Lung microvascular endothelial cell (primary cell): ENCODE measurements at regions not wholly inside any gene's neighbourhood (a gene's known extent, or its start where the extent isn't known, plus 50 kb on each side); places are given as distances from the start of the nearest gene placed in this dataset.

Source experiments
- DNase-seq, 2 donors: peaks; one replicate each; pipeline versions ENCODE4 v3.0.0 to v3.0.0-alpha.2; 2010; ENCODE audit warnings: low read depth in 2 of 2

- peak in 1 of 2 donors; percentile 44 for DNase-seq
These were observed 92.1 kb downstream of the FOXL3 start for GRCh38 chr7:382043-382400.

DNA sequence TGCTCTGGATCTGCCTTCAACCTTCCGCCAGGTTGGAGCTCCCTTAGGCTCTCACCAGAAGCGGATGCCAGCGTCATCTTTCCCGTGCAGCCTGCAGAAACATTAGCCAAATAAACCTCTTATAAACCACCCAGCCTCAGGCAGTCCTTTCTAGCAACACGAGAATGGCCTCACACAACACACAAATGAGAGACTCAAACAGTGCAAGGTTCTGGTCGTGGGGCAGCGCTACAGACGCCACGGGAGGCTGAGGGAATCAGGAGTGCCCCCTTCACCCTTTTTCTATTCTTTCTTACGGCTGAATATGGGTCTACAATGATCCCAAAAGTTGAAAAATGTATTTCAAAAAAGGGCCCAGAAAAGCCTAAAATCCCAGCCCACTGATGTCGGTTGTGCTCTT lies 96.4 kb downstream of the FOXL3 start:
- DNase-seq = no peak

DNA sequence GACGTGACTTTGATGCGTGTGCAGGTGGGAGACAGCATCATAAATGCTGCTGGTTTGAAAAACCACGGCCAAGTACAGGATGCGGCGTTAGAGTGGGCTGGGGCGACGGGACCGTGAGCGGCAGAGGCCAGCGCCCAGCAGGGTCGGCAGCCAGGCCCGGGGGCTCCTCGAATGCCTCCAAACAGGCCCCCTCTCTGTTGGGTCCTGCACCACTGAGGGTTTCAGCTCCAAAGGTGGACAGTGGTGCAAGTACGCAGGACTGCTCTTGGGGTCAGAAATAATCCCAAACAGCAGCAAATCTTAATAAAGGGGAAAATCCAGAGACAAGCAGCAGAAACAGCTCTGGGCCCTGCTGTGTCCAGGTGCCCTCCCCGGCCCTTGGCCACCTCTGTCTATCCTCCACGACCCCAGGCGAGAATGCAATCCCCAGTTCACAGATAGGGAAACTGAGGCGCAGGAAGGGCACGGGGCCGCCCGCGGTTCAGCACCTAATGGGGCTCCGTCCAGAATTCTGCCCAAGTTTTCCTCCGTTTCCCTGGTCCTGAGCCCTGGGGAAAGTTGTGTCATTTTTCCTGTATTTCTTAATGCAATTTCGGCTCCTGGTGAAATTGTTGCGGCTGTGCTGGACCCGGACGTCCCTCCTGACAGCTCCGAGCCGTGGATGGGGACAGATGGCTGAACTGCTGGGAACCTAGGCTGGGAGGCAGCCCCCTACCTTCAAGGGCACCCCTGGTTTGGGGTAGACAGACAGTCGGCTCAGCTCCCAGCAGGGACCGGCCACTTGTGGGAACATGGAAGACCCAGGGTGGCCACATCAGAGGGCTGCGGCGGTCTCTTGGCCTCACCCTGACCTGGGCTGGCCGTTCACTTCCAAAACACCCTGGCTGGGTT lies 97.4 kb downstream of the FOXL3 start:
- DNase-seq = no peak

DNA sequence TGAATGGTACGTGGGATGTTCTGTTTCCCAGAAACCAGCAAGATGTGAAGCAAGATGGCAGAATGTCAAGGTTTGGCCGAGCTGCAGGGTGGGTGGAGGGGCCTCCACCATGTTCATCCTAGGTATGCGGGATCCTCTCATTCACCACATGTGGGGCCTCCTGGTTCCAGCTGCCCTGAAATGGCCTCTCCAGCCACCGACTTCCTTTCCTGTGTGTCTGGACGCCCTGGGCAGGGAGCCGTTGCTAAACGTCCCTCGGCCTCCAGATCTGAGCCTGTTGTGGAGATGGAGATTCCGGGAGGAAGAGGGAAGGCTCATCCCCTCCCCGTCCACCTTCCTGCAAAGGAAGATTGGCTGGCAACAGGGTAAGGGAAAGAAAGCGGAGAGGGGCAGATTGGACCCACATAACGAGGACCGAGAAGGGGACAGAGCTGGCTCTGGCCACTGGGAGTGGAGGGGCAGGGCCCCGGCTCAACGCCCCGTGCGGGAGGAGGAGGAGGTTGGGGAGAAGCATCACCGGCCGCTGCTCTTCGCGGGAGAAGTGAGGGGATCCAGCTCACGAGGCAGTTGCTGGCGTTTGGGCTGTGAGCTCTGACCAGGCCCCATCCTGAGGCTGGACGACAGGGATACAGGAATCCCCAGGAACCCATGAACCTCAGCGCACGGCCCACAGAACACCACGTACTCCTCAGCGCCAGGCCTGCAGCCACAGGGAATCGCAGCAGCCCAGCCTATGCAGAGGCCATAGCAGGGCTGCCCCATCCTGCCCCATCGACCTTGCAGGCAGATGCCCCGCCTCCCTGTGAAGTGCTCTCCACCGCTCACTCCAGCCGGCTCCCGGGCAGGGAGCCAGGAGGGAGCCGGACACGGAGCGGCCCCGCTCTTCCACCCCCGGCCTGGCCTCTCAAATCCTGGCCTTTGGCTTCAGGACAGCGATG lies 98.3 kb downstream of the FOXL3 start:
- DNase-seq = no peak

DNA sequence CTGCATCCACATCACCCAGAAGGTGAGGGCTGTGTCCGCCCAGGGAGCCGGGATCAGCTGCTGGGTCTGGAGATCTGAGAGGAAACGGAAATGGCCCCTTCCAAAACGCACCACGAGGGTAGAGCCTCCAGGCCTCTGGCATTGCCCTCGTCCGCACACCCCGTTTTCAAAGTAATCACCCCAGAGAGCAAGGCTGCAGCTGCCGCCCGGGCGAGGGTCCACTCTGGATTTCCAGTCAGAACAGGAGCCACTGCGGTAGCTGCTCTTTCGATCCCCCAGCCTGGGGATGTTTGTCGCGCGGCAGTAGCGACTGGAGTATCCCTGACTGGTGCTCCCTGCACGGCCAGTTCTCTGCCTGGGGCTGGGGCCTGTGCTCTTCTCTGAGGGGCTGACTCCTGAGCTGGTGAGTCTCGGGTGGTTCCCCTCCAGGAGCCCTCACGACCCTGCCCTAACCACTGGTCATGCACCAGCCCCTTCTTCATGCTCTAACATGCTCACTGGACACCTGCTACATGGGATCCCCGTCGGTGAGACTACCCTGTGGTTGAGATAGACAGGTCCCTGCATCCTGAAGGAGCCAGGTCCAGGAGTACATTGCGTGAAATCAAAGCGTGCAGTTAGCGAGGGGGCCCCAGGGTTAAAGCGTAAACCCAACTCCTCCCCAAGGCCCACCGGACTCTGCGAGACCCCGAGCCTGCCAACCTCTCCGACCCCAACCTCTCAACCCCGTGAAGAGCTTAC lies 99.2 kb downstream of the FOXL3 start:
- no peak for DNase-seq

DNA sequence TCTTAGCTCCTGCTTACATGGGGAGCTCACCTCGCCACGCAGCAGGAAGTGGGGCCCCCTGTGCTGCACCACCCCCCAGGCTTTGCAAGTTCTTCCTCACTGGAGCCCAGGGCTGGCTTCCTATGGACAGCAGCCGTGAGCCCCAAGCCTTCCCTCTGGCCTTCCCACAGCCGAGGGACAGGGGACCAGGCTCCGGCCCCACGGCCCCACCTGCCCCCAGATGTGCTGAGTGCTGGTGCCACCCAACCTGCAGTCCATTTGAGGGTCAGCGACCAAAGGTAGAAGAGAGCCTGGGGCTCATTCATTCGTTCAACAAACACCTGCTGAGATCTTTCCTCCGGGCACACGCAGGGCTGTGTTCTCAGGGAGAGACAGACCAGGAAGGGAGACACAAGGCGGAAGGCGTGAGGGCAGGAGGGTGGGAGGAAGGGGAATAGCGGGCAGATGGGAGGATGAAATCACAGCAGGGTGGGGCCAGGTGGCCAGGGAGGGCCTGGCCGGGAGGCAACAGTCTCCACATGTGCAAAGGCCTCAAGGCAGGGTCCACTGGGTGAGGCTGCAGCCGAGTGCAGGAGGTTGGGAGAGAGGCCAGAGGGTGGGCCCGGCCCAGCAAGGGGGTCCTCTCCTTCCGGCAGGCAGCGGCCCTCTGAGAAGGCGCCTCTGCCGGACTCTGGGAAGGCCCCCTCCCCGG lies 100.1 kb downstream of the FOXL3 start:
- no peak for DNase-seq

DNA sequence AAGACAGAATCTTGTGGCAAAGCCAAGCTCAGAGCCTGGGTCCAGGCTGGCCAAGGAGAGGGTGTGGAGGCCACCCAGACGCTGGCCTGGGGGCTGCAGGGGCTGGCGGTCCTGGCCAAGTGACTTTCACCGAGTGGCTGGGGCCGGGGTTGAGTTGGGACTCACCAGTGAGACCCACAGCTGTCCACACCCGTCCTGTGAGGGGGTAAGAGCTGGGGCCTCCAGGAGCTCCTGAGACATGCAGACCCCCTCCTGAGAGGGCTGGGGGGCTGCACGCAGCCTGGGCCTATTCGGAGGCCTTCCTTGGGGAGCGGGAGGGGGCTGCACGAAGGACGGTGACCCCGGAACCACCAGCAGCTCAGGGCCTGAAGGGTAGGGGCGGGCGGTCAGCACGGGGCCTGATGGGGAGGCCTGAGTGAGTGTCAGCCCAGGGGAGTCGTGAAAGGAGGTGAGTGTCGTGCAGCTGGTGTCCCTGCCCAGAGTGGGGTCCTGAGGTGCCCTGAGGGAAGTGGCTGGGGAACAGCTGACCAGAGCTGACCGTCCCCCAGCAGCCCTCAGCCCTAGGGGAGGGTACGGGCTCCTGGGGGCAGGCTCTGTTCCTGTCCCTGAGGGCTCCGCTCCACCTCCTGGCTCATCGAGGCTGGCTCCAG lies 100.9 kb downstream of the FOXL3 start:
- DNase-seq = no peak

- DNase-seq = no peak
These were observed 101.5 kb downstream of the FOXL3 start for GRCh38 chr7:391411-391951.

DNA sequence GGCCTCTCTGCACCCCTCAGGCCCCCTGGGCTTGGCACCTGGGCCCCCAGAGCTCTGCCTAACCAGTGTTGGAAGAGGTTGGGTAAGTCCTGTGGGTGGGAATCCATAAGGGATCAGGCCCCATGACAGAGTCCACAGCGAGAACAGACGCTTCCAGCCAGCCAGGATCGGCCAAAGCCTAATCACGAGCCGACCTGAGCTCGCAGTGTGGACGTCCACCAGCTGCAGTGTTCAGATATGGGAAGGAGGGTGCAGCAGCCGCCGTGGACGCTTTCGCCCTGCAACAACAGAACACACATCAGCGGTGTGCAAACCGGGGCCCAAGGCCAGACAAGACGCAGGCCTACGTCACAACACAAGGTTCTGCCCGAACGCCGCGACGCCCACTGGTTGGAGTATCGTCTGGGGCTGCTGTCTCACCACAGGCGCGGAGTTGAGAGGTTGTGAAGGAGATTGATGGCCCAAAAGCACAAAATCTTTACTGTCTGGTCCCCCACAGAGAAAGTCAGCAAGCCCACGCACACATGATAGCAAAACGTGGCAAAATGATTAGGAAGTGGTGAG lies 102.1 kb downstream of the FOXL3 start:
- no peak for DNase-seq

- DNase-seq = no peak
These were observed 102.9 kb downstream of the FOXL3 start for GRCh38 chr7:392822-393221.

DNA sequence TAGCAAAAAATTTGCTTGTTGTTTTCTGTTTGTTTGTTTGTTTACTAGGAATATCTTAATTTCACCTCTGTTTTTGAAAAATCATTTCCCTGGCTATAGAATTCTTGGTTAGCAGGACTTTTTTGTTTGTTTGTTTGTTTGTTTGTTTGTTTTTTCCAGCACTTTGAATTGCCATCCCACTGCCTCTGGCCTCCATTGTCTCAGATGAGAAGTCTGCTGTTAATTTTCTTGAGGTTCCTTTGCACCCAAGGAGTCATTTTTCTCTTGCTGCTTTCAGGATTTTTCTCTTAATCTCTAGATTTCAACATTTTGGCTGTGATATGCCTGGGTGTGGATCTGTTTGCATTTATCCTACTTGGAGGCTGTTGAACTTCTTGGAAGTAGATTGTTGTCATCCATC lies 105.7 kb downstream of the FOXL3 start:
- DNase-seq = no peak

DNA sequence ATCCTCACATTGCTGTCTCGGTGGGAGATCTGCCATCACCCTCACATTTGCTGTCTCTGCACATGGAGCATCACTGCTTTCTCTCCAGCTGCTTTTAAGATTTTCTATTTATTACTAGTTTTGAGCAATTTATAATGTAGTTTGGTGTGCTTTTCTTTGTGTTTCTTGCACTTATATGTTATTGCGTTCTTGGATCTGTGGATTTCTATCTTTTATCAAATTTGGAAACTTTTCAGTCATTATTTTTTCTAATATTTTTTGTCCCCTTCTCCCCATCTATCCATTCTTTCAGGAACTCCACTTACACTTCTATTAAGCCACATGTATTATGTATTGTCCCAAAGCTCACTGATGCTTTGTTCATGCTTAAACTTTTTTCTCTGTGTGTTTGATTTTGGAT lies 108.9 kb downstream of the FOXL3 start:
- DNase-seq = no peak

DNA sequence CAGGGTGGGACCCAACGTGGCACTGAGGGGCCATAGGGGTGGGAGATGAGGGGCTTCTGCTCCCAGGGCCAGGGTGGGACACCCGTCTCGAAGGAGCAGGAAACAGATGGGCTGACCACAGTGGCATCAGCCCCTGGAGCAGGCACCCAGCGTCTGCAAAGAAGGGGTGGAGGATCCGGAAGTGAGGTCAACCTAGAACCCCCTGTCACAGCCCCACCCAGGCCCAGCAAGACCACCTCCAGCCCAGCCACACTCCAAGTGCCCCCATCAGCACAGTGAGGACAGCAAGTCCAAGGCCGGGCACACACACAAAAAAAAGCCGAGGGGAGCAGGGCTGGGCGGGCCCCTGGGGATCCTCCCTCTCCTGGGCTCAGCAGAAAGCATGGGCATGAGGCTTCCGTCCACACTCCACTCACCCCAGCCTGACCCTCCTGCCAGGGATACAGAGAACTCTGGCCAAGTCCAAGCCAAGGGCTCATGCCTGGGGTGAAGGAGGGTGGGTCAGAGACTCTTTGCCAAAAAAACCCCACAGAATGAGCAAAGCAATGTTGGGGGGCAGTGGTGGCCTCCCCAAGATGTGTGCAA lies 111.0 kb downstream of the FOXL3 start:
- DNase-seq = no peak

GRCh38 chr7:401495-401894 lies 111.5 kb downstream of the FOXL3 start:
- no peak for DNase-seq

- DNase-seq = no peak
These were observed 114.7 kb downstream of the PDGFA start for GRCh38 chr7:404812-405488.

DNA sequence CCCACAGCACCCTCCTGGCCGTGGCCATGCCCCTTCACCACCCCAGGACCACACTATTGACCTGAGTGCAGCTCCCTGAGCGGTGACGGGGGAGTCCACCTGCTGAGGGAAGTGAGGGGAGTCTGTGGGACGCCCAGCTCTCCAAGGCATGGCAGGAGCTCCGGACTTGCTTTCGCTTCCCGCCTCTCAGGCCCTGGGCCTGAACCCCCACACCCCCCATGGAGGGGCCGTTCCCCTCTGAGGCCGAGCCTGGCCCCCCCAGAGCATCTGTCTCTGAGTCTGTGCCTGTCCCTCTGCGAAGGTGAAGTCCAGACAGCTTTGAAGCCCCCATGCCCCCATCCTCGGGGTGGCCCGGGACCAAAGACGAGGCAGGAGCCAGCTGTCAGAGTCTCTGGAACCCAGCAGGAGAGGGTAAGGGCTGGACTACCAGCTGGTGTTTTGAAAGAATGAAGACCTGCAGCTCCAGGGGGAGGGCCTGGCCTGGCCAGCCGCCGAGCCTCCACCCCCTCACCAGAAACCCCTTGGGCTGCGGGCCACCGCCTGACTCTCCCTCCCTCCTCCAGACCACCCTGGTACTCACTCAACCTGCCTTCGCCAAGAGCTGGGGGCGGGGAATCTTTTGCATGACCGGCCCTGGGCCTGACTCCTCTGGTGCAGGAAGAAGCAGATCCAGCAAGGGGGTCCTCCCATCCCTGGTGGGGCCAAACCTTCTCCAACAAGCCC lies 114.0 kb downstream of the PDGFA start:
- no peak for DNase-seq

DNA sequence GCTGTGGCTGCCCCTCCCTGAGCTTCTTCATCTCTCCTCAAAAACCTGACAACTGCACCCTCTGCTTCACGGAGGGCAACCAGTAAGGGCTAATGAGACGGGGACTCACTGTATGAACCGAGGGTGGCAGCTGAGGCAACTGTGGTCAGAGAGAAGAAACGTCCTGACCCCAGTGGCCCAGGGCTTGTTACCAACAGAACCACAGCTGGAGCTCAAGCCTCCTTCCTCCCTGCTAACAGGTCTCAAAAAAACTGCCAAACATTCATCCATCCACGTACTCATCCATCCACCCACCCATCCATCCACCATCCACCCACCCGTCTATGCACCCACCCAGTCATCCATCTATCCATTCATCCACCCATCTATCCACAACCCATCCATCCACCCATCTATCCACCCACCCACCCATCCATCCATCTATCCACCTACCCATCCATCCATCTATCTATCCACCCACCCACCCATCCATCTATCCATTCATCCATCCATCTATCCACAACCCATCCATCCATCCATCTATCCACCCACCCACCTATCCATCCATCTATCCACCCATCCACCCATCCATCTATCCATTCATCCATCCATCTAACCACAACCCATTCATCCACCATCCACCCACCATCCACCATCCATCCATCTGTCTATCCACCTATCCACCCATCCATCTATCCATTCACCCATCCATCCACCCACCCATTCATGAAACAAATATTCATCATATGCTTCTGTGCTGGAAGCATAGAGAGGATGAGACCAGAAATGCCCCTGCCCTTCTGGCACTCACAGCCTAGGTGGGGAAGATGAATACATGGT lies 111.7 kb downstream of the PDGFA start:
- no peak for DNase-seq
